ENCODE measurements at regions not wholly inside any gene's neighbourhood (a gene's known extent, or its start where the extent isn't known, plus 50 kb on each side); places are given as distances from the start of the nearest gene placed in this dataset.

GRCh38 chr4:178311997-178312396 lies 869.8 kb upstream of the AGA start:
- no peak for DNase-seq

GRCh38 chr4:178314287-178314686 lies 872.0 kb upstream of the AGA start:
- DNase-seq = no peak

- no peak for DNase-seq
These were observed 874.0 kb upstream of the AGA start for GRCh38 chr4:178316211-178316610.

- no peak for DNase-seq
These were observed 877.8 kb upstream of the AGA start for GRCh38 chr4:178320003-178320402.

DNA sequence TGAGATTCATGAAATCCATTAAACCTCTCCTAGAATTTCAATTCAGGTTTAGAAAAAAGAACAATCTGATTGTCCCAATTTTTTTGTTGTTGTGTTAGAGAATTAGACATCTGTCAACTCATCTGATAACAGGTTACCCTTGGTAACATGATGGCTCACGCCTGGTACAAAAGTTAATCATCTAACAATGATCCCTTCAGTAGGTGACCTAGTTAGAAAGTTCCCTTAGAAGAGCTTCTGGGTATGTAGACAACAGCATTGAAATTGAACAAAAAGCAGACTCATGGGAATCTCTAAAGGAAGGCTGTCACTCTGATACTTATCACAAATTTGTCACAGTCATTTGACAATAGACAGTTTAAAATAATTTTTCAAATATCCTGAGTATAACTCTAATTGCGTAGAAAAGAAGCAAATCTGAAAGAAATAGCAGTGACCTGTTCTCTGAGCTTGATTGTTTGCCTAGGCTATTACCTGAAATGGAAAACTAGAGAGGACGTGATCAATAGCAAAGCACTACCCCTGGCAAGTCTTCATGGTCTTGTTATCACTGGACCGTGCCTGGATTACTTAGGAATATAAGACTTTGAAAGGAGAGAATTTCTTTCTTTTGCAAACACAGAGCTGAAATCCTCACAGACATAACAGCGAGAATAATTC lies 880.4 kb upstream of the AGA start:
- no peak for DNase-seq

DNA sequence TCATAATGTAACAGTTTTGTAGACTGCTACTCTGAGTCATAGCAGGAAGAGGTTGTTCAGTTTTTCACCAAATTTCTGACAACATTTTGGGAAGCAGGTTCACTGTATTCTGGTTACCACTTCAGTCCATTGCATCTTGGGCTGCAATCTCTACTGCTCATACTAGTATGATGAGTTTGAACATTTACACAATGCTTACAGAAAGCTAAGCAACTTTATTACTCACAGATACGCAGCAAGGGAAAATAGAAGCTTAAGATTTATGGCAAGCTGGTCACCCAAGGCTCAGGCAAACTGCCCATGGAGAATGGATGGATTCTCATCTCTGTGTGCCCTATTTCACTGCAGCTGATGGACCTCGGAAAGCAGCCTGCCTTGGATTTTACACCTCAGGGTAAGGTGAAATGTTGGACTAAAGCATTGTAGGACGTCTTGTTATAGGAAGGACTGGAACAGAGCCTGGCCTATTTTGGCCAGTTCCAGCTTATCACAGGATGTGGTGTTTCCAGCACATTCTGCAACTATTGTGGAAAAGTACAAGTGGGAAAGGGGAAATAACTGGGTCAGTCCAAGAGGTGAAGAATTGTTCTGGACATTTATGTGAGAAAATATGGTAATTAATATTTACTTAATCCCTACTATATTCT lies 887.1 kb upstream of the AGA start:
- no peak for DNase-seq

- DNase-seq = no peak
These were observed 891.1 kb upstream of the AGA start for GRCh38 chr4:178333355-178333754.

DNA sequence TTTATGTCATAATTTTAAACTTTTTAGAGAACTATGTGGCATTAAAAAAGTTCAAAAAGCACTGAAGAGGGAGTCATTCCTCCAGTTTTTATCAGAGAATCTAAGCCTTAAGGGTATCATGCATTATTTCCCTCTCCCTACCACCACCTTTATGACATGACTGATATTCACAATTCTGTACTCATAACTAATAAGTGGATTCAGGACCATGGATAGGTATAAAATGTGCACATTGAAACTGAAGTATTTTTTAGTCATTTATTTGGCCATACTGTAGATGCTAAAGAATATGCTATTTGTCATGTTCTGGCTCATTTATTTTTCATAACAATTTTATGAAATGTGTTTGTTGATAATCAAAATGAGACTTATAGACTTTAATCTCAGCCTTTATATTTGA lies 897.5 kb upstream of the AGA start:
- no peak for DNase-seq

DNA sequence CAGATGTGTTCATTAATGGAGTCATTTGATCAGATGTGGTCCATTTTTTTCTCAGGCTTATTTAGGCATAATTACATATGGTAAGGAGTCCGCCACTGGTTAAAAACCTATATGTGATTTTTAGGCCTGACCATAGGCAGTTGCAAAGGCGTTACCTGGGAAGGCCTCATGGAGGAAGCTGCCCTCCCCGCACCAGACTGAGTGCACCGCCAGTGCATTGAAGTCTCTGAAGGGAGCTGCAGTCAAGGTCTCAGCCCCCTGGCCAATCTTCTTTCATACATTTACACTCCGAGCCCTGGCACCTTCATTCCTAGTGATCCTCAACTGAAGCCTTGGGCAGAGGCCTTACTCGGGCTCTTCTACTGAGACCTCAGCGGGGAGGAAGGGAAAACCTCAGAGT lies 898.2 kb upstream of the AGA start:
- DNase-seq = no peak

DNA sequence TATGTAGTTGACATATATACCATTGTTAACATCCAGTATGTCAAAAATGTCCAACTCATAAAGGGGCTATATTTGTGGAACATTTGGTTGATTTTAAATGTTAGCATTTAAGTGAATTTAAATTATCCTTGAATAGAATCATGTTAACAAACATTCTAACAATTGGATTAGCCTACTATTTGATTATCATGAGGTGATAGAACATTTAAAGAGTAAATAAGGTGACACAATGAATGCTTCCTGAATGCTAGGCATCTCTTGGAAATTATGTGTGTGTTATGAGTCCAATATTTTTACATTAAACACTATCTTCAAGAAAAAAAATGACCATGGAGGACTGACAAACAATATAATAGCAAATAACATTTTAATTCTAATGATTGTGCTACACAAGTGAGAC lies 901.9 kb upstream of the AGA start:
- DNase-seq = no peak

DNA sequence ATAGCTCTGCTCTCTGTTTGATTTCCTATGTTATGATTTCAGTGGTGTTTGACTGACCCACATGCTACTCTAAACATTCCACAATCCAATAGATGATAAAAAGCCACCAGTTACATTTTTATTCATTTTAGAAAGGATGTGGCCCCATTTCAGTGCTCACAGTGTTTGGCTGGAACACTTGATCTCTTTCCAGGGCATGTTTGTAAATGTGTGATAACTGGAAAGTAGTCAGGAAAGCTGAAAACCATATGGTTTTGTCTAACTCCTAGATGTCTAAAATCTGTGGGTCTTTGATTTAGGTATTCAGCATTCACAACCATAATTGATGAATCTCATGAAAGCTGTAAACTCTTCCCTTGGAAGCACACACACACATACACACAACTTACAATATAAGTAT lies 904.9 kb upstream of the AGA start:
- DNase-seq = no peak

- no peak for DNase-seq
These were observed 907.4 kb upstream of the AGA start for GRCh38 chr4:178349601-178350000.

GRCh38 chr4:178351185-178351584 lies 908.9 kb upstream of the AGA start:
- DNase-seq = no peak

DNA sequence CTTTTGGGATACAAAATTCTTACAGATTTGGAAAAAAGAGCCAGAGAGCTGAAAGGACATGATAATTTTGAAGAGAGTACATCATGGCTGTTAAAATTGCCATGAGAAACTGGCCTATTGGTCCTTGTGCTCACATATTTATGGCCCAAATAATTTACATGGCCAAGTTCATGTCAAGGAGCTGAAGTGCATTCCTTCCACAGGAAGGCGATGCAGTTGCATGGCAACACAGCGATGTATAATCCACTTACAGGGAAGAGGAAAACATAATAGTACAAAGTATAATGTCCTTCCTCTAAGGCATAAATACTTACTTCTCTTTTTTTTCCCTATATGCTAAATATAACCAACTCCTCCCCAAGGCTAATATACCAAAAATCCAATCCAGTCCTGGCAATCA lies 914.5 kb upstream of the AGA start:
- DNase-seq = no peak

- no peak for DNase-seq
These were observed 943.2 kb upstream of the AGA start for GRCh38 chr4:178385481-178385880.

DNA sequence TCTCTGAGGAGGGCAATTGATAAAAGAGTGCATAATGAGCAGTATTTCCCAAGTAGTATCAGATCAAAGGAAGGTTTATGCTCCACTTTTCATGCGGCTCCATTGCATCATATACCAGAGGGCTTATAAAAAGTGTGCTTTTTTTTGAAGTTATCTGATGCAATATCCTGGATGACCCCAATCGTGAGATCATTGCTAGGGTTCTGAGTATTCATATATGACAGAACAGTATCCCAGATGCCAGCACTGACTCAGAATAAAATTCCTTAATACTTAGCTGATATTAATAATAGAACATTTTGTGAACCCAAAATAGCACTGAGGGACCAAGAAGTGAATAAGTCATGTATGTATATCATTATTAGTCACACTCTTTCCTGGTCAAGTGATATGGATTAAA lies 945.5 kb upstream of the AGA start:
- DNase-seq = no peak

DNA sequence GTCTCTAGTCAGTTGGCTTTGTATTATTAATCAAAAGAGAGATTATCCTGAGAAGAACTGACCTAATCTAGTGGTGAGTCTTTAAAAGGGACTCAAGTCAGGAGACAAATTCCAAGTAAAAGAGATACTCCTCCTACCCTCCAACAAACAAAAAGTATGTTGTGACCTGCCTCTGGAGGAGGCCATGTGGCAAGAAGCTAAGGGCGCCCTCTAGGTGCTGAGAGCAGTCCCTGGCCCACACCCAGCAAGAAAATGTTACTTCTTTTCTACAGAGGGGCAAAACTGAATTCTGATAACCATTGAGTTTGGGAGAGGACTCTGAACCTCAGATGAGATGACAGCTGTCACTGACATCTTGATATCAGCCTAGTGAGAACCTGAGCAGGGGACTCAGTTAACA lies 953.6 kb upstream of the AGA start:
- DNase-seq = no peak

- DNase-seq = no peak
These were observed 970.2 kb upstream of the AGA start for GRCh38 chr4:178412455-178412854.

DNA sequence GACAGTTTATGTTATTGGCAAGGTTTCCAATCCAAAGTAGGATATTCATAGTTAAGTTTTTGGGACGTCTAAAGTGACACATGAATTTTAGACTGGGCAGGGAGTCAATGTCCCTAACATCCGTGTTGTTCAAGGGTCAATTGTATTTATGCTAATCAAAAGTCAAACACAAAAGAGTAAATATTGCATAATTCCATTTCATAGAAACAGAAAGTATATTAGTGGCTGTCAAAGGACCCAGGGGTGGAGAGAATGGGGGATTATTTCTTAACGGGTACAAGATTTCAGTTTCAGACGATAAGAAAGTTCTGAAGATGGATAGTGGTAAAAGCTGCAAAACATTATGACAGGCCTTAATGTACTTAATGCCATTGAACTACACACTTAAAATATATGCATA lies 971.8 kb upstream of the AGA start:
- no peak for DNase-seq

- no peak for DNase-seq
These were observed 972.7 kb upstream of the AGA start for GRCh38 chr4:178414881-178415446.

DNA sequence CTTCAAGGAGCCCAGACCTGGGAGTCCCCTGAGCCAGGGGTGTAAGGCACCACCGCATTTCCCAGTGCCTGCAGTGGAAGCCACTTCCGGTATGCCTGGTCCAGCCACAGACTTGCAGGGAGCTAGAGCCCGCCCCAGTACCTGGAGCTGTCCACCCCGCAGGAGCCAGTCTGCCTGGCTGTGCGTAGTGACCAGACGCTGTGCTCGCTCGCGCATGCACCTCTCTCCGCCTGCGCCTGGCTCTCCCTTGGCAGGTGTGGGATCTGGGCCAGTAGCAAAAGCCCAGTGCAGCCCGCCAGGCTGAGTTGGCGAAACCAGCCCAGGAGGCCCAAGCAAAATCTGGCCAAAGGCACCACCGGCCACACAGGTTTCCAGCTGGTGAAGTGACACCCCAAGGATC lies 973.7 kb upstream of the AGA start:
- DNase-seq = no peak

DNA sequence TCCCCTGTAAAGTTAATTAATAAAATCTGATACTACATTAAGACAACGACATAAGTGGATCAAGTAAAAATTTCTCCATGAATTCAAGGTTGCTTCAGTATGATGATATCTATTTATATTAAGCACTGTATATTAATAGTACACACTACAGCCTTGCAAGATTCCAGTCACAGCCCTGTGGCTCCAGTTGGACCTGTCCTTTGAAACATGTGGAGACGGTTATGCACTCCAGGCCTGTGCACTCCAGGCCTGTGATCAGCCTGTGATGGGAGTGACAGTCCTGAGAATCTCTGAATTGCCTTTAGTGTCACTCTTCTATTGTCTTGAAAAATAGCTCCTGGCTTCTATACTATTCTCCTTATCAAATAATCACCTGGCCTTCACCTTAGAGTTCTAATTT lies 981.1 kb upstream of the AGA start:
- no peak for DNase-seq

- no peak for DNase-seq
These were observed 984.6 kb upstream of the AGA start for GRCh38 chr4:178426871-178427270.

DNA sequence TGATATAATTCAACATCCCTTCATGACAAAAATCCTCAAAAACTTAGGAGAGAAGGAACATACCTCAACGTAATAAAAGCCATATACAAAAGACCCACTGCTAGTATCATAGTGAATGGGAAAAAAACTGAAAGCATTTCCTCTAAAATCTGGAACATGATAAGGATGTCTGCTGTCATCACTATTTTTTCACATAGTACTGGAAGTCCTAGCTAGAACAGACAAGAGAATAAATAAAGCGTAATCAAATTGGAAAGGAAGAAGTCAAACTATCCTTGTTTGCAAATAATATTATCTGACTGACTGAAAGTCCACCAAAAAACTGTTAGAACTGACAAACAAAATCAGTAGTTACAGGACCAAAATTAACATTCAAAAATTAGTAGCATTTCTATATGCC lies 985.4 kb upstream of the AGA start:
- DNase-seq = no peak

All from activated CD8-positive, alpha-beta memory T cell treated with anti-CD3 and anti-CD28 coated beads, Interleukin-2, amount 50 U/mL, for 48 hours (primary cell).